Transverse colon (tissue), 4 donors: ENCODE measurements at regions not wholly inside any gene's neighbourhood (a gene's known extent, or its start where the extent isn't known, plus 50 kb on each side); places are given as distances from the start of the nearest gene placed in this dataset.

Experiments
- CTCF ChIP-seq, 5 experiments: fragments of 200-600 bp in 3 of 5; fragments of 450-650 bp in 2 of 5; sonication (generic) in 3 of 5; IDR thresholded peaks; 1 replicate in 2 of 5; 2 replicates in 3 of 5; pipeline ENCODE4 v1.5.1; 2016 to 2017; ENCODE audit warnings: antibody characterized with exemption in 5 of 5, inconsistent platforms in 3 of 5, mild to moderate bottlenecking in 2 of 5, moderate library complexity in 1 of 5
- POLR2AphosphoS5 ChIP-seq, 3 donors: sonication (generic); formaldehyde crosslinking; IDR thresholded peaks; one replicate each; pipeline ENCODE4 v1.6.1; 2016; ENCODE audit warnings: antibody characterized with exemption in 3 of 3

- TF ChIP-seq CTCF (IDR thresholded peaks at IDR 0.05) (no peak), POLR2AphosphoS5 (IDR thresholded peaks at IDR 0.05) (no peak)
Measured at GRCh38 chr3:177512945-177513814, 315.9 kb upstream of the TBL1XR1 start.
